Fibroblast of mammary gland (primary cell): ENCODE measurements at regions not wholly inside any gene's neighbourhood (a gene's known extent, or its start where the extent isn't known, plus 50 kb on each side); places are given as distances from the start of the nearest gene placed in this dataset.

Source experiments
- DNase-seq: peaks from one replicate; pipeline ENCODE4 v3.0.0-alpha.2; 2010; ENCODE audit warnings: low read depth
- H3K4me3 ChIP-seq: 2 replicates; pipeline ENCODE4 v1.5.1; 2011; ENCODE audit warnings: low read depth, mild to moderate bottlenecking, low read length, moderate library complexity; ENCODE audit not compliant: control insufficient read depth
- TF ChIP-seq, protein P1 (sequence below): conservative IDR thresholded peaks from 2 replicates; pipeline ENCODE4 v1.5.1; 2011; ENCODE audit warnings: low read depth, low read length, inconsistent platforms; ENCODE audit not compliant: control insufficient read depth, insufficient read depth

DNA sequence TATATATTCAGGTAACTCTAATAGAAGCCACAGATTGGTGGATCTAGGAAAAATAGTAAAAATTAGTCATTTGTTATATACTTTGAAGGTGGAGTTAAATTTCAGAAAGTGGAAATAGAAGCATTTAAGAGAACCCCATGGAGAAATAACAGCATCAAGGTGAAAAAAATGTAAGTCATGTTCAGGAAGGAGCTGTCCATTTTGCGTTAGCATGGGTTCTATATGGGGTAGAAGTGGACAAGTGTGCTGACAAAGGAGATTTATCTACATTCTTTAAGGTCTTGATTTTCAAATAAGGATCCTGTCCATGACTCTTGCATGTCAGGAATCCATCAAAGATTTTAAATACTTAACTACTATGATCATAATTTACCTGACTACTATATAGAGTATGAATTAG, 50.2 kb upstream of the ROBO1 start:
- TF ChIP-seq, protein P1, sequence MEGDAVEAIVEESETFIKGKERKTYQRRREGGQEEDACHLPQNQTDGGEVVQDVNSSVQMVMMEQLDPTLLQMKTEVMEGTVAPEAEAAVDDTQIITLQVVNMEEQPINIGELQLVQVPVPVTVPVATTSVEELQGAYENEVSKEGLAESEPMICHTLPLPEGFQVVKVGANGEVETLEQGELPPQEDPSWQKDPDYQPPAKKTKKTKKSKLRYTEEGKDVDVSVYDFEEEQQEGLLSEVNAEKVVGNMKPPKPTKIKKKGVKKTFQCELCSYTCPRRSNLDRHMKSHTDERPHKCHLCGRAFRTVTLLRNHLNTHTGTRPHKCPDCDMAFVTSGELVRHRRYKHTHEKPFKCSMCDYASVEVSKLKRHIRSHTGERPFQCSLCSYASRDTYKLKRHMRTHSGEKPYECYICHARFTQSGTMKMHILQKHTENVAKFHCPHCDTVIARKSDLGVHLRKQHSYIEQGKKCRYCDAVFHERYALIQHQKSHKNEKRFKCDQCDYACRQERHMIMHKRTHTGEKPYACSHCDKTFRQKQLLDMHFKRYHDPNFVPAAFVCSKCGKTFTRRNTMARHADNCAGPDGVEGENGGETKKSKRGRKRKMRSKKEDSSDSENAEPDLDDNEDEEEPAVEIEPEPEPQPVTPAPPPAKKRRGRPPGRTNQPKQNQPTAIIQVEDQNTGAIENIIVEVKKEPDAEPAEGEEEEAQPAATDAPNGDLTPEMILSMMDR: no peak
- no peak overlapping the region for H3K4me3 ChIP-seq
- no peak for DNase-seq
